H9 (cell line): ENCODE measurements at regions not wholly inside any gene's neighbourhood (a gene's known extent, or its start where the extent isn't known, plus 50 kb on each side); places are given as distances from the start of the nearest gene placed in this dataset.

Experiments used
- DNase-seq: peaks from one replicate; pipeline ENCODE4 v3.0.0-alpha.2; 2017
- H2AFZ ChIP-seq: one replicate; pipeline ENCODE4 v1.6.1; 2013; ENCODE audit warnings: mild to moderate bottlenecking, low read length, control low read depth, moderate library complexity
- H2AK5ac ChIP-seq: 2 replicates; pipeline ENCODE4 v1.6.1; 2013; ENCODE audit warnings: low read length, control low read depth, mixed read lengths; ENCODE audit not compliant: insufficient read length
- H2BK120ac ChIP-seq: one replicate; pipeline ENCODE4 v1.6.1; 2013; ENCODE audit warnings: low read depth, mild to moderate bottlenecking, low read length, control low read depth, inconsistent platforms; ENCODE audit not compliant: poor library complexity, severe bottlenecking
- H2BK12ac ChIP-seq: 2 replicates; pipeline ENCODE4 v1.6.1; 2013; ENCODE audit warnings: low read length, control low read depth, mixed read lengths, low read depth; ENCODE audit not compliant: insufficient read length
- H2BK15ac ChIP-seq: 2 replicates; pipeline ENCODE4 v1.6.1; 2013; ENCODE audit warnings: low read depth, low read length, control low read depth
- H2BK20ac ChIP-seq: one replicate; pipeline ENCODE4 v1.6.1; 2013; ENCODE audit warnings: low read depth, mild to moderate bottlenecking, low read length, control low read depth, inconsistent platforms; ENCODE audit not compliant: poor library complexity, severe bottlenecking
- H2BK5ac ChIP-seq: 2 replicates; pipeline ENCODE4 v1.6.1; 2013; ENCODE audit warnings: low read length, control low read depth, mixed read lengths; ENCODE audit not compliant: insufficient read length
- H3K14ac ChIP-seq: 2 replicates; pipeline ENCODE4 v1.6.1; 2013; ENCODE audit warnings: low read length, control low read depth; ENCODE audit not compliant: insufficient read depth
- H3K18ac ChIP-seq: 2 replicates; pipeline ENCODE4 v1.6.1; 2013; ENCODE audit warnings: low read depth, mild to moderate bottlenecking, mixed read lengths, low read length, control low read depth; ENCODE audit not compliant: insufficient read length
- H3K23ac ChIP-seq: 2 replicates; pipeline ENCODE4 v1.6.1; 2013; ENCODE audit warnings: low read length, control low read depth, mixed read lengths, low read depth; ENCODE audit not compliant: insufficient read length
- H3K23me2 ChIP-seq: 2 replicates; pipeline ENCODE4 v1.6.1; 2013; ENCODE audit warnings: low read depth, mild to moderate bottlenecking, mixed read lengths, low read length, control low read depth; ENCODE audit not compliant: insufficient read length, poor library complexity, severe bottlenecking
- H3K27ac ChIP-seq: 2 replicates; pipeline ENCODE4 v1.5.1; 2013; ENCODE audit warnings: low read length, control low read depth, mixed read lengths, low read depth; ENCODE audit not compliant: insufficient read length
- H3K27me3 ChIP-seq: 2 replicates; pipeline ENCODE4 v1.6.1; 2013; ENCODE audit warnings: low read length, control low read depth, inconsistent platforms; ENCODE audit not compliant: insufficient read depth
- H3K4ac ChIP-seq: 2 replicates; pipeline ENCODE4 v1.6.1; 2013; ENCODE audit warnings: low read depth, mild to moderate bottlenecking, control low read depth, inconsistent platforms, low read length, moderate library complexity
- H3K4me1 ChIP-seq: 2 replicates; pipeline ENCODE4 v1.6.1; 2013; ENCODE audit warnings: low read length, control low read depth, inconsistent platforms; ENCODE audit not compliant: insufficient read depth
- H3K4me2 ChIP-seq: 2 replicates; pipeline ENCODE4 v1.6.1; 2013; ENCODE audit warnings: low read length, control low read depth, mixed read lengths; ENCODE audit not compliant: insufficient read length, insufficient read depth
- H3K56ac ChIP-seq: 2 replicates; pipeline ENCODE4 v1.6.1; 2013; ENCODE audit warnings: low read depth, mild to moderate bottlenecking, mixed read lengths, low read length, control low read depth; ENCODE audit not compliant: insufficient read length
- H3K79me1 ChIP-seq: 2 replicates; pipeline ENCODE4 v1.6.1; 2013; ENCODE audit warnings: low read depth, mild to moderate bottlenecking, moderate library complexity, low read length, control low read depth, inconsistent platforms; ENCODE audit not compliant: insufficient read depth, poor library complexity, severe bottlenecking
- H3K79me2 ChIP-seq: 2 replicates; pipeline ENCODE4 v1.6.1; 2013; ENCODE audit warnings: low read length, control low read depth, inconsistent platforms; ENCODE audit not compliant: insufficient read depth
- H3K9ac ChIP-seq: 2 replicates; pipeline ENCODE4 v1.6.1; 2013; ENCODE audit warnings: low read length, control low read depth, mixed read lengths; ENCODE audit not compliant: insufficient read length; ENCODE audit errors: extremely low read depth
- H3K9me3 ChIP-seq: one replicate; pipeline ENCODE4 v1.6.1; 2013; ENCODE audit warnings: low read depth, low read length, inconsistent platforms; ENCODE audit not compliant: control insufficient read depth
- H3T11ph ChIP-seq: one replicate; pipeline ENCODE4 v1.6.1; 2013; ENCODE audit warnings: mild to moderate bottlenecking, low read length, control low read depth, inconsistent platforms
- H4K20me1 ChIP-seq: one replicate; pipeline ENCODE4 v1.6.1; 2013; ENCODE audit not compliant: control insufficient read depth, insufficient read length, insufficient read depth
- H4K5ac ChIP-seq: 2 replicates; pipeline ENCODE4 v1.6.1; 2013; ENCODE audit warnings: low read depth, mild to moderate bottlenecking, mixed read lengths, low read length, control low read depth; ENCODE audit not compliant: insufficient read length
- H4K8ac ChIP-seq: replicated peaks from 2 replicates; pipeline ENCODE4 v1.6.1; 2013; ENCODE audit warnings: low read length, control low read depth, mixed read lengths, low read depth; ENCODE audit not compliant: insufficient read length
- H4K91ac ChIP-seq: 2 replicates; pipeline ENCODE4 v1.6.1; 2013; ENCODE audit warnings: low read depth, mild to moderate bottlenecking, moderate library complexity, mixed read lengths, low read length, control low read depth; ENCODE audit not compliant: insufficient read length
- H3K27ac Mint-ChIP-seq, 3 experiments: 2 replicates in 2 of 3; 3 replicates in 1 of 3; pipeline ENCODE4 v1.8.0; 2020 to 2021; ENCODE audit warnings: mixed read lengths in 3 of 3, mild to moderate bottlenecking in 1 of 3, moderate library complexity in 1 of 3
- H3K27me3 Mint-ChIP-seq: 2 replicates; pipeline ENCODE4 v1.8.0; 2021; ENCODE audit warnings: low read depth, mild to moderate bottlenecking, moderate library complexity, mixed read lengths
- H3K36me3 Mint-ChIP-seq, 3 experiments: 2 replicates in 2 of 3; 3 replicates in 1 of 3; pipeline ENCODE4 v1.8.0; 2020 to 2021; ENCODE audit warnings: low read depth in 3 of 3, mixed read lengths in 3 of 3; ENCODE audit not compliant: insufficient read depth in 1 of 3
- H3K4me1 Mint-ChIP-seq, 2 experiments: 2 replicates each; pipeline ENCODE4 v1.8.0; 2020; ENCODE audit warnings: mixed read lengths in 2 of 2
- H3K4me3 Mint-ChIP-seq, 2 experiments: 2 replicates in 1 of 2; 3 replicates in 1 of 2; pipeline ENCODE4 v1.8.0; 2020 to 2021; ENCODE audit warnings: mild to moderate bottlenecking in 2 of 2, mixed read lengths in 2 of 2, moderate library complexity in 1 of 2
- H3K9me3 Mint-ChIP-seq, 2 experiments: 2 replicates in 1 of 2; 3 replicates in 1 of 2; pipeline ENCODE4 v1.8.0; 2020; ENCODE audit warnings: mild to moderate bottlenecking in 2 of 2, mixed read lengths in 2 of 2, moderate library complexity in 1 of 2
- WGBS: extraction: QIAGEN DNeasy Blood & Tissue Kit; methylation state at CpG from one replicate; pipeline ENCODE4 v1.1.7; 2013; ENCODE audit warnings: missing lambda C conversion rate, low lambda C conversion rate, mixed read lengths; ENCODE audit not compliant: insufficient read length; ENCODE audit errors: extremely low coverage; 5-methylcytosine and 5-hydroxymethylcytosine counted together
- TF ChIP-seq, protein P1 (sequence below): fragments of 200-600 bp; sonication (generic); conservative IDR thresholded peaks from 3 replicates; pipeline ENCODE4 v1.8.0; 2021; ENCODE audit warnings: antibody characterized with exemption, mild to moderate bottlenecking

DNA sequence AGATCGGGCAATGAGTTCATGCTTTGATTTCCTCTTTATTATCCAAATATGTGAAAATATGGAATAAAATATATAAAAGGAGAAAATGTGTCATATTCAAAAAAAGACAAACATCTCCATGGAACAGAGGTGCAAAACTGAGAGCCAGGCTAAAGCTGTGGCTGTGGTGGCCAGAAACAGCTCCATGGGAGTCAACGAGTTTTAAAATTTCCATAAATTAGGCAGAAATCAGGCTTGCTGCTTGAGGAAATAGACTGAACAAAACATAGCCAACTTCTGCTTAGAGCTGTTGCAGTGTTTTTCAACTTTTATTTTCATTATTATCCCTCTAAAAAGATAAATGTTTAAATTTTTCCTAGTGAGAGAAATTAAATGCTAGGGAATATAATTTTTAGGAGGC lies 110.8 kb upstream of the SLC30A5 start:
- H2BK15ac ChIP-seq = no peak overlapping the region
- H4K8ac ChIP-seq = no peak overlapping the region
- no peak overlapping the region for H2BK120ac ChIP-seq
- no peak overlapping the region for H2BK5ac ChIP-seq
- H3K14ac ChIP-seq = no peak overlapping the region
- no peak overlapping the region for H4K91ac ChIP-seq
- H3K56ac ChIP-seq = no peak overlapping the region
- H2BK12ac ChIP-seq = no peak overlapping the region
- H3K18ac ChIP-seq = no peak overlapping the region
- no peaks in the 10 kb centered on the region; a peak in 2 of 7 replicates for H3K36me3 Mint-ChIP-seq
- H3K27ac ChIP-seq = no peak overlapping the region
- H3K9me3 Mint-ChIP-seq = no peaks in the 10 kb centered on the region; a peak in 1 of 5 replicates
- no peaks in the 10 kb centered on the region for H3K79me2 ChIP-seq
- H3K9ac ChIP-seq = no peak overlapping the region
- TF ChIP-seq, protein P1, sequence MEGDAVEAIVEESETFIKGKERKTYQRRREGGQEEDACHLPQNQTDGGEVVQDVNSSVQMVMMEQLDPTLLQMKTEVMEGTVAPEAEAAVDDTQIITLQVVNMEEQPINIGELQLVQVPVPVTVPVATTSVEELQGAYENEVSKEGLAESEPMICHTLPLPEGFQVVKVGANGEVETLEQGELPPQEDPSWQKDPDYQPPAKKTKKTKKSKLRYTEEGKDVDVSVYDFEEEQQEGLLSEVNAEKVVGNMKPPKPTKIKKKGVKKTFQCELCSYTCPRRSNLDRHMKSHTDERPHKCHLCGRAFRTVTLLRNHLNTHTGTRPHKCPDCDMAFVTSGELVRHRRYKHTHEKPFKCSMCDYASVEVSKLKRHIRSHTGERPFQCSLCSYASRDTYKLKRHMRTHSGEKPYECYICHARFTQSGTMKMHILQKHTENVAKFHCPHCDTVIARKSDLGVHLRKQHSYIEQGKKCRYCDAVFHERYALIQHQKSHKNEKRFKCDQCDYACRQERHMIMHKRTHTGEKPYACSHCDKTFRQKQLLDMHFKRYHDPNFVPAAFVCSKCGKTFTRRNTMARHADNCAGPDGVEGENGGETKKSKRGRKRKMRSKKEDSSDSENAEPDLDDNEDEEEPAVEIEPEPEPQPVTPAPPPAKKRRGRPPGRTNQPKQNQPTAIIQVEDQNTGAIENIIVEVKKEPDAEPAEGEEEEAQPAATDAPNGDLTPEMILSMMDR = no peak
- no peak overlapping the region for H3K4me2 ChIP-seq
- no peak overlapping the region for H2AFZ ChIP-seq
- no peak overlapping the region for H3T11ph ChIP-seq
- peaks cover 3 to 7% of the 10 kb centered on the region in 2 experiments; a peak in 3 of 4 replicates for H3K4me1 Mint-ChIP-seq
- peaks cover 3% of the 10 kb centered on the region; the same call in 1 of the 2 replicates for H3K4me1 ChIP-seq
- no peaks in the 10 kb centered on the region for H3K23me2 ChIP-seq
- no peaks in the 10 kb centered on the region for H3K27me3 ChIP-seq
- H3K4ac ChIP-seq = no peak overlapping the region
- no CpG with 5 or more reads among the region's 2 CpGs for WGBS
- H3K4me3 Mint-ChIP-seq = no peak overlapping the region
- no peak overlapping the region for H4K5ac ChIP-seq
- no peaks in the 10 kb centered on the region for H3K79me1 ChIP-seq
- no peaks in the 10 kb centered on the region for H4K20me1 ChIP-seq
- H2BK20ac ChIP-seq = no peak overlapping the region
- no peak overlapping the region for H3K23ac ChIP-seq
- H3K27ac Mint-ChIP-seq = no peak overlapping the region
- DNase-seq = no peak
- H2AK5ac ChIP-seq = no peak overlapping the region
- H3K27me3 Mint-ChIP-seq = no peaks in the 10 kb centered on the region
- H3K9me3 ChIP-seq = no peaks in the 10 kb centered on the region
